Upper lobe of left lung (tissue), 4 donors: ENCODE measurements at regions not wholly inside any gene's neighbourhood (a gene's known extent, or its start where the extent isn't known, plus 50 kb on each side); places are given as distances from the start of the nearest gene placed in this dataset.

ENCODE experiments used
- CTCF ChIP-seq, 6 experiments: fragments of 450-650 bp in 4 of 6; fragments of 200-600 bp in 2 of 6; sonication (generic) in 2 of 6; IDR thresholded peaks; one replicate each; pipeline ENCODE4 v1.5.1; 2016 to 2019; ENCODE audit warnings: antibody characterized with exemption in 6 of 6
- EP300 ChIP-seq, 4 donors: sonication (generic); formaldehyde crosslinking; IDR thresholded peaks; one replicate each; pipeline ENCODE4 v1.5.1; 2017; ENCODE audit warnings: antibody characterized with exemption in 4 of 4, control low read depth in 2 of 4

GRCh38 chr3:117691526-117691925 lies 981.9 kb downstream of the TUSC7 start:
- TF ChIP-seq CTCF (IDR thresholded peaks at IDR 0.05) = no peak
- no peak for TF ChIP-seq EP300 (IDR thresholded peaks at IDR 0.05)
